Esophagus squamous epithelium (tissue), 4 donors: ENCODE measurements at regions not wholly inside any gene's neighbourhood (a gene's known extent, or its start where the extent isn't known, plus 50 kb on each side); places are given as distances from the start of the nearest gene placed in this dataset.

Experiments
- CTCF ChIP-seq, 6 experiments: fragments of 450-650 bp in 4 of 6; fragments of 200-600 bp in 2 of 6; sonication (generic) in 2 of 6; IDR thresholded peaks; one replicate each; pipeline ENCODE4 v1.5.1; 2016 to 2019; ENCODE audit warnings: antibody characterized with exemption in 6 of 6, mild to moderate bottlenecking in 4 of 6, moderate library complexity in 4 of 6
- POLR2A ChIP-seq, 4 donors: fragments of 450-650 bp; IDR thresholded peaks; one replicate each; pipeline ENCODE4 v1.6.1; 2017; ENCODE audit warnings: antibody characterized with exemption in 4 of 4, mild to moderate bottlenecking in 4 of 4, moderate library complexity in 3 of 4

- TF ChIP-seq CTCF (IDR thresholded peaks at IDR 0.05) (no peak), POLR2A (IDR thresholded peaks at IDR 0.05) (no peak)
Measured at GRCh38 chr1:39107341-39108290, 81.5 kb downstream of the NDUFS5 start.
